ENCODE measurements at regions not wholly inside any gene's neighbourhood (a gene's known extent, or its start where the extent isn't known, plus 50 kb on each side); places are given as distances from the start of the nearest gene placed in this dataset.

GRCh38 chr9:17863924-17864323 is 285.1 kb downstream of the SH3GL2 start:
- H3K4me3 Mint-ChIP-seq, result no peak overlapping the region

More at GRCh38 chr9:17863924-17864323, 285.1 kb downstream of the SH3GL2 start:
- TF ChIP-seq CTCF (conservative IDR thresholded peaks at IDR 0.05), result no peak
- no peak overlapping the region for H2BK15ac ChIP-seq (ENCODE audit: low read depth, low read length)
- DNase-seq, result no peak
- H3K9ac ChIP-seq (ENCODE audit: extremely low read depth, insufficient read length, low read length), result no peak overlapping the region
- H2BK5ac ChIP-seq (ENCODE audit: insufficient read length, low read length), result no peak overlapping the region
- no peak overlapping the region for H2BK20ac ChIP-seq (ENCODE audit: low read depth, low read length, poor library complexity, severe bottlenecking)
- no peak overlapping the region for H3K23ac ChIP-seq (ENCODE audit: insufficient read length, low read depth, low read length)
- H3K27me3 ChIP-seq (ENCODE audit: insufficient read depth, low read length), result no peaks in the 10 kb centered on the region
- no peak overlapping the region for H4K91ac ChIP-seq (ENCODE audit: insufficient read length, low read depth, low read length)
- no peak overlapping the region for H2BK120ac ChIP-seq (ENCODE audit: low read depth, low read length, poor library complexity, severe bottlenecking)
- no peaks in the 10 kb centered on the region for H3K79me2 ChIP-seq (ENCODE audit: insufficient read depth, low read length)
- no peaks in the 10 kb centered on the region; the same call in 1 of the 2 replicates for H3K27me3 Mint-ChIP-seq (ENCODE audit: low read depth)
- H3K4me1 ChIP-seq (ENCODE audit: insufficient read depth, low read length), result no peaks in the 10 kb centered on the region
- no peaks in the 10 kb centered on the region for H3K23me2 ChIP-seq (ENCODE audit: insufficient read length, low read depth, low read length, poor library complexity, severe bottlenecking)
- H3K4ac ChIP-seq (ENCODE audit: low read depth, low read length), result no peak overlapping the region
- H3K14ac ChIP-seq (ENCODE audit: insufficient read depth, low read length), result no peak overlapping the region
- no peaks in the 10 kb centered on the region for H4K20me1 ChIP-seq (ENCODE audit: control insufficient read depth, insufficient read depth, insufficient read length)
- no peak overlapping the region for H3K56ac ChIP-seq (ENCODE audit: insufficient read length, low read depth, low read length)
- no peak overlapping the region for H4K5ac ChIP-seq (ENCODE audit: insufficient read length, low read depth, low read length)
- no peak overlapping the region for H3T11ph ChIP-seq (ENCODE audit: low read length)
- H3K4me2 ChIP-seq (ENCODE audit: insufficient read depth, insufficient read length, low read length), result no peak overlapping the region
- no peaks in the 10 kb centered on the region for H3K9me3 ChIP-seq (ENCODE audit: control insufficient read depth, low read depth, low read length)
- no peaks in the 10 kb centered on the region for H3K4me1 Mint-ChIP-seq
- H2AK5ac ChIP-seq (ENCODE audit: insufficient read length, low read length), result no peak overlapping the region
- no peak overlapping the region for H2AFZ ChIP-seq (ENCODE audit: low read length)
- H3K27ac Mint-ChIP-seq, result no peak overlapping the region
- no peaks in the 10 kb centered on the region for H3K9me3 Mint-ChIP-seq
- H2BK12ac ChIP-seq (ENCODE audit: insufficient read length, low read depth, low read length), result no peak overlapping the region
- H4K8ac ChIP-seq (replicated peaks; ENCODE audit: insufficient read length, low read depth, low read length), result no peak overlapping the region
- no peak overlapping the region for H3K27ac ChIP-seq (ENCODE audit: insufficient read length, low read depth, low read length)
- no peaks in the 10 kb centered on the region for H3K36me3 Mint-ChIP-seq (ENCODE audit: insufficient read depth in 1 of 3, low read depth in 3 of 3)
- no peak overlapping the region for H3K18ac ChIP-seq (ENCODE audit: insufficient read length, low read depth, low read length)
- H3K79me1 ChIP-seq (ENCODE audit: insufficient read depth, low read depth, low read length, poor library complexity, severe bottlenecking), result no peaks in the 10 kb centered on the region
